ENCODE measurements at regions not wholly inside any gene's neighbourhood (a gene's known extent, or its start where the extent isn't known, plus 50 kb on each side); places are given as distances from the start of the nearest gene placed in this dataset.

- peak; percentile 57 for DNase-seq
These were observed 189.7 kb downstream of the SP3 start for GRCh38 chr2:173775440-173775839.

GRCh38 chr2:173782681-173783080, 182.5 kb downstream of the SP3 start:
- no peak for DNase-seq

- no peak for DNase-seq
These were observed 181.8 kb downstream of the SP3 start for GRCh38 chr2:173783382-173783781.

GRCh38 chr2:173785813-173786212, 179.4 kb downstream of the SP3 start:
- DNase-seq: no peak

- DNase-seq: no peak
These were observed 173.7 kb downstream of the SP3 start for GRCh38 chr2:173791502-173791901.

- no peak for DNase-seq
These were observed 173.0 kb downstream of the SP3 start for GRCh38 chr2:173792166-173792565.

- DNase-seq: no peak
These were observed 172.4 kb downstream of the SP3 start for GRCh38 chr2:173792741-173793140.

GRCh38 chr2:173793709-173794565, 171.2 kb downstream of the SP3 start:
- no peak for DNase-seq

GRCh38 chr2:173797586-173798263, 167.4 kb downstream of the SP3 start:
- DNase-seq: no peak

GRCh38 chr2:173802518-173802917, 162.7 kb downstream of the SP3 start:
- DNase-seq: no peak

- no peak for DNase-seq
These were observed 161.7 kb downstream of the SP3 start for GRCh38 chr2:173803449-173803848.

- no peak for DNase-seq
These were observed 158.4 kb downstream of the SP3 start for GRCh38 chr2:173806761-173807160.

- DNase-seq: no peak
These were observed 156.5 kb downstream of the SP3 start for GRCh38 chr2:173808718-173809117.

- no peak for DNase-seq
These were observed 152.9 kb downstream of the SP3 start for GRCh38 chr2:173812321-173812720.

- no peak for DNase-seq
These were observed 150.9 kb downstream of the SP3 start for GRCh38 chr2:173814306-173814705.

- DNase-seq: no peak
These were observed 149.4 kb downstream of the SP3 start for GRCh38 chr2:173815772-173816171.

- no peak for DNase-seq
These were observed 147.6 kb downstream of the SP3 start for GRCh38 chr2:173817582-173817981.

GRCh38 chr2:173818285-173818684, 146.9 kb downstream of the SP3 start:
- no peak for DNase-seq

GRCh38 chr2:173819852-173820251, 145.3 kb downstream of the SP3 start:
- DNase-seq: no peak

- DNase-seq: no peak
These were observed 143.7 kb downstream of the SP3 start for GRCh38 chr2:173821451-173821850.

- no peak for DNase-seq
These were observed 142.2 kb downstream of the SP3 start for GRCh38 chr2:173822889-173823542.

GRCh38 chr2:173823543-173823939, 141.6 kb downstream of the SP3 start:
- DNase-seq: no peak

- DNase-seq: no peak
These were observed 136.7 kb downstream of the SP3 start for GRCh38 chr2:173828189-173829142.
